K562 (cell line): ENCODE measurements at regions not wholly inside any gene's neighbourhood (a gene's known extent, or its start where the extent isn't known, plus 50 kb on each side); places are given as distances from the start of the nearest gene placed in this dataset.

Source experiments
- ATAC-seq: fragments of 200-7000 bp; cut with Tn5 transposase; 3 replicates; pipeline ENCODE4 v1.9.1; 2020; ENCODE audit warnings: moderate library complexity
- BruUV-seq: library from RNA; stranded (reverse); fragments of 400-500 nt; replicated peaks from 2 replicates; lab custom pipeline; 2021; lab: Mats Ljungman, UMichigan
- CTCF ChIA-PET: fragments of 300-600 bp; formaldehyde crosslinking; extraction: SDS; loops from one replicate; lab custom pipeline; 2021; ENCODE audit warnings: low intra/inter-chr PET ratio; lab: Yijun Ruan, JAX
- POLR2A ChIA-PET: fragments of 300-600, 350-650 bp; sonication (Branson Sonifier 250); formaldehyde crosslinking; extraction: SDS; loops from one replicate; lab custom pipeline; 2021; ENCODE audit warnings: antibody characterized with exemption, inconsistent platforms; lab: Yijun Ruan, JAX
- DNase-seq, 4 experiments: peaks; one replicate each; pipeline versions ENCODE4 v3.0.0 to v3.0.0-alpha.2; 2011 to 2018; ENCODE audit warnings: low spot score in 3 of 4, mixed read lengths in 3 of 4; ENCODE audit errors: extremely low read depth in 1 of 4
- FAIRE-seq: peaks from 2 replicates; lab custom pipeline; 2011; peaks lifted over from hg19 to GRCh38; lab: Jason Lieb, UNC
- H2AFZ ChIP-seq: 2 replicates; pipeline ENCODE4 v1.6.0; 2011; ENCODE audit warnings: low read depth, low read length, control low read depth, inconsistent platforms
- H3K27ac ChIP-seq: fragments of 200-600 bp; 3 replicates; pipeline ENCODE4 v1.8.0; 2011; ENCODE audit warnings: low read depth, mild to moderate bottlenecking, control low read depth, inconsistent platforms, low read length, moderate library complexity, mixed read lengths; ENCODE audit errors: extremely low read depth
- H3K27me3 ChIP-seq, 2 experiments: fragments of 300-600 bp in 1 of 2; 2 replicates in 1 of 2; 3 replicates in 1 of 2; pipeline versions ENCODE4 v1.6.0 to v1.8.0; 2011; ENCODE audit warnings: inconsistent platforms in 2 of 2, low read length in 2 of 2, mild to moderate bottlenecking in 1 of 2, mixed read lengths in 1 of 2, moderate library complexity in 1 of 2; ENCODE audit not compliant: control insufficient read depth in 2 of 2, insufficient read depth in 2 of 2
- H3K36me3 ChIP-seq: fragments of 300-600 bp; 3 replicates; pipeline ENCODE4 v1.8.0; 2011; ENCODE audit warnings: mild to moderate bottlenecking, low read length, inconsistent platforms; ENCODE audit not compliant: control insufficient read depth, insufficient read depth
- H3K4me1 ChIP-seq, 2 experiments: fragments of 200-600 bp in 1 of 2; replicated peaks in 1 of 2; 2 replicates in 1 of 2; 3 replicates in 1 of 2; pipeline versions ENCODE4 v1.5.1 to v1.8.0; 2011; ENCODE audit warnings: inconsistent platforms in 2 of 2, low read length in 2 of 2, mild to moderate bottlenecking in 1 of 2, mixed read lengths in 1 of 2, moderate library complexity in 1 of 2; ENCODE audit not compliant: control insufficient read depth in 2 of 2, insufficient read depth in 2 of 2
- H3K4me2 ChIP-seq: 2 replicates; pipeline ENCODE4 v1.6.1; 2011; ENCODE audit warnings: low read length, control low read depth, inconsistent platforms, mixed read lengths; ENCODE audit not compliant: insufficient read depth
- H3K4me3 ChIP-seq: fragments of 200-600 bp; sonication (generic), shearing (Covaris generic); 2 replicates; pipeline ENCODE4 v1.5.1; 2016; ENCODE audit warnings: control low read depth, inconsistent platforms
- H3K79me2 ChIP-seq: fragments of 200-600 bp; 3 replicates; pipeline ENCODE4 v1.8.0; 2011; ENCODE audit warnings: low read length, inconsistent platforms; ENCODE audit not compliant: control insufficient read depth, insufficient read depth
- H3K9ac ChIP-seq, 2 experiments: 2 replicates each; pipeline versions ENCODE4 v1.6.0 to v1.6.1; 2011; ENCODE audit warnings: low read depth in 2 of 2, low read length in 2 of 2, control low read depth in 1 of 2, inconsistent platforms in 1 of 2, mild to moderate bottlenecking in 1 of 2, mixed read lengths in 1 of 2; ENCODE audit not compliant: insufficient read depth in 1 of 2
- H3K9me1 ChIP-seq: one replicate; pipeline ENCODE4 v1.6.0; 2011; ENCODE audit warnings: inconsistent platforms, mild to moderate bottlenecking, low read length, moderate library complexity; ENCODE audit not compliant: control insufficient read depth, insufficient read depth
- H3K9me3 ChIP-seq: replicated peaks from 2 replicates; pipeline ENCODE4 v1.5.1; 2011; ENCODE audit warnings: low read depth, low read length, inconsistent platforms; ENCODE audit not compliant: control insufficient read depth, insufficient read depth
- H4K20me1 ChIP-seq: replicated peaks from 2 replicates; pipeline ENCODE4 v1.6.1; 2011; ENCODE audit warnings: low read length, inconsistent platforms, mixed read lengths; ENCODE audit not compliant: control insufficient read depth, insufficient read depth
- BCOR ChIP-seq: fragments of 450-650 bp; IDR thresholded peaks from 2 replicates; pipeline ENCODE4 v1.6.1; 2016
- GMEB1 ChIP-seq: fragments of 250-450 bp; sonication (Bioruptor Pico); IDR thresholded peaks from 2 replicates; pipeline ENCODE4 v1.4.0; 2020; ENCODE audit warnings: mild to moderate bottlenecking
- HCFC1 ChIP-seq: IDR thresholded peaks from 2 replicates; pipeline ENCODE4 v1.6.1; 2012; ENCODE audit warnings: low read depth, low read length, improper control_type of control experiment
- KAT7 ChIP-seq: sonication (generic); formaldehyde crosslinking; IDR thresholded peaks from 2 replicates; pipeline ENCODE4 v1.8.0; 2022; ENCODE audit warnings: missing genetic modification reagents, mild to moderate bottlenecking, borderline replicate concordance
- MEF2A ChIP-seq: IDR thresholded peaks from 2 replicates; pipeline ENCODE4 v1.6.1; 2011; ENCODE audit warnings: low read depth, mild to moderate bottlenecking, low read length, moderate library complexity; ENCODE audit not compliant: control insufficient read depth
- POLR2AphosphoS2 ChIP-seq: IDR thresholded peaks from 2 replicates; pipeline ENCODE4 v1.6.1; 2012; ENCODE audit warnings: low read length, improper control_type of control experiment
- RBFOX2 ChIP-seq: fragments of 200-400 bp; formaldehyde crosslinking; IDR thresholded peaks from 2 replicates; pipeline ENCODE4 v1.6.1; 2017; ENCODE audit warnings: low read depth, mild to moderate bottlenecking, low read length, moderate library complexity
- RBM34 ChIP-seq: fragments of 200-400 bp; formaldehyde crosslinking; IDR thresholded peaks from 2 replicates; pipeline ENCODE4 v1.6.1; 2018; ENCODE audit warnings: low read length, borderline replicate concordance; ENCODE audit not compliant: insufficient read depth
- SAP30 ChIP-seq: fragments of 200-600 bp; sonication (generic); IDR thresholded peaks from 2 replicates; pipeline ENCODE4 v1.6.1; 2012; ENCODE audit warnings: borderline replicate concordance, low read depth, mild to moderate bottlenecking, moderate library complexity, low read length, control low read depth, inconsistent platforms; ENCODE audit not compliant: insufficient read depth, poor library complexity, severe bottlenecking
- XRCC5 ChIP-seq: fragments of 200-400 bp; formaldehyde crosslinking; IDR thresholded peaks from 2 replicates; pipeline ENCODE4 v1.6.1; 2017; ENCODE audit warnings: low read depth, mild to moderate bottlenecking, low read length
- ZKSCAN8 ChIP-seq: fragments of 200-800 bp; sonication (Bioruptor generic); IDR thresholded peaks from 2 replicates; pipeline ENCODE4 v1.6.1; 2016; ENCODE audit warnings: missing genetic modification characterization, missing compliant biosample characterization
- ZNF232 ChIP-seq: sonication (generic); formaldehyde crosslinking; IDR thresholded peaks from 2 replicates; pipeline ENCODE4 v1.8.0; 2022; ENCODE audit warnings: mild to moderate bottlenecking, missing genetic modification reagents
- ZNF707 ChIP-seq: fragments of 250-450 bp; sonication (Bioruptor Pico); conservative IDR thresholded peaks from 2 replicates; pipeline ENCODE4 v1.8.0; 2022; ENCODE audit warnings: inconsistent platforms, mild to moderate bottlenecking, moderate library complexity
- WGBS: fragments of 100-300 bp; shearing (Covaris generic); methylation state at CpG from one replicate; pipeline ENCODE4 v1.1.6; 2016; ENCODE audit warnings: low coverage, mixed read lengths; ENCODE audit not compliant: insufficient coverage; ENCODE audit errors: missing lambda C conversion rate; 5-methylcytosine and 5-hydroxymethylcytosine counted together
- in situ Hi-C: fragments of 300-500 bp; cut with MboI; formaldehyde crosslinking; loops from 4 replicates; pipeline ENCODE4 v1.15.0; 2018; ENCODE audit warnings: inconsistent platforms, mixed read lengths
- intact Hi-C: fragments of 100-400 bp; cut with micrococcal nuclease; formaldehyde crosslinking; loops from 2 replicates; pipeline ENCODE4 v1.14.2; 2022
- TF ChIP-seq, protein P1 (sequence below), 3 experiments: IDR thresholded peaks in 2 of 3; conservative IDR thresholded peaks in 1 of 3; 2 replicates each; pipeline ENCODE4 v1.5.1; 2011 to 2012; ENCODE audit warnings: low read length in 3 of 3, mild to moderate bottlenecking in 3 of 3, control low read depth in 2 of 3, improper control_type of control experiment in 1 of 3, inconsistent platforms in 1 of 3, low read depth in 1 of 3, mixed read lengths in 1 of 3, moderate library complexity in 1 of 3; ENCODE audit not compliant: insufficient read depth in 2 of 3
- TF ChIP-seq, protein P2 (sequence below): fragments of 250-450 bp; sonication (Bioruptor Pico); IDR thresholded peaks from 2 replicates; pipeline ENCODE4 v1.4.0; 2020; ENCODE audit warnings: mild to moderate bottlenecking, moderate library complexity, borderline replicate concordance

GRCh38 chr13:70375718-70376117, 267.5 kb upstream of the KLHL1 start (continued):
- TF ChIP-seq ZKSCAN8 (CRISPR knock-in tag) (no peak), RBM34 (no peak), RBFOX2 (no peak), MEF2A (no peak), SAP30 (no peak)
- TF ChIP-seq, all 486 proteins: peak for 0

GRCh38 chr13:70370924-70371323, 262.7 kb upstream of the KLHL1 start:
- Histone ChIP-seq H4K20me1 (no peaks in the 10 kb centered on the region), H3K9me1 (no peaks in the 10 kb centered on the region), H3K4me2 (no peak overlapping the region), H3K27ac (no peak overlapping the region), H2AFZ (no peak overlapping the region), H3K36me3 (no peaks in the 10 kb centered on the region), H3K9me3 (no peaks in the 10 kb centered on the region), H3K4me3 (no peak overlapping the region), H3K27me3 (no peaks in the 10 kb centered on the region), H3K79me2 (no peaks in the 10 kb centered on the region), H3K9ac (no peak overlapping the region), H3K4me1 (no peaks in the 10 kb centered on the region)
- no TSS peak for BruUV-seq
- in situ Hi-C loops, result no loop called here
- ChIA-PET POLR2A (no interaction called here), CTCF (no interaction called here)
- 0% methylated on average over 6 of the region's 6 CpGs for WGBS
- intact Hi-C loops, result no loop called here
- DNase-seq (no peak), FAIRE-seq (no peak), ATAC-seq (no peak)
- TF ChIP-seq ZNF232 (no peak), GMEB1 (CRISPR knock-in tag) (no peak), HCFC1 (no peak), XRCC5 (no peak), BCOR (no peak), POLR2AphosphoS2 (no peak), ZNF707 (CRISPR knock-in tag) (no peak), KAT7 (CRISPR knock-in tag) (no peak)
- TF ChIP-seq, protein P1, sequence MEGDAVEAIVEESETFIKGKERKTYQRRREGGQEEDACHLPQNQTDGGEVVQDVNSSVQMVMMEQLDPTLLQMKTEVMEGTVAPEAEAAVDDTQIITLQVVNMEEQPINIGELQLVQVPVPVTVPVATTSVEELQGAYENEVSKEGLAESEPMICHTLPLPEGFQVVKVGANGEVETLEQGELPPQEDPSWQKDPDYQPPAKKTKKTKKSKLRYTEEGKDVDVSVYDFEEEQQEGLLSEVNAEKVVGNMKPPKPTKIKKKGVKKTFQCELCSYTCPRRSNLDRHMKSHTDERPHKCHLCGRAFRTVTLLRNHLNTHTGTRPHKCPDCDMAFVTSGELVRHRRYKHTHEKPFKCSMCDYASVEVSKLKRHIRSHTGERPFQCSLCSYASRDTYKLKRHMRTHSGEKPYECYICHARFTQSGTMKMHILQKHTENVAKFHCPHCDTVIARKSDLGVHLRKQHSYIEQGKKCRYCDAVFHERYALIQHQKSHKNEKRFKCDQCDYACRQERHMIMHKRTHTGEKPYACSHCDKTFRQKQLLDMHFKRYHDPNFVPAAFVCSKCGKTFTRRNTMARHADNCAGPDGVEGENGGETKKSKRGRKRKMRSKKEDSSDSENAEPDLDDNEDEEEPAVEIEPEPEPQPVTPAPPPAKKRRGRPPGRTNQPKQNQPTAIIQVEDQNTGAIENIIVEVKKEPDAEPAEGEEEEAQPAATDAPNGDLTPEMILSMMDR (IDR thresholded peaks at IDR 0.05 in 2 of 3, conservative IDR thresholded peaks at IDR 0.05 in 1 of 3; ENCODE audit: insufficient read depth in 2 of 3, low read depth in 1 of 3, low read length in 3 of 3), result no peak
- TF ChIP-seq, protein P2, sequence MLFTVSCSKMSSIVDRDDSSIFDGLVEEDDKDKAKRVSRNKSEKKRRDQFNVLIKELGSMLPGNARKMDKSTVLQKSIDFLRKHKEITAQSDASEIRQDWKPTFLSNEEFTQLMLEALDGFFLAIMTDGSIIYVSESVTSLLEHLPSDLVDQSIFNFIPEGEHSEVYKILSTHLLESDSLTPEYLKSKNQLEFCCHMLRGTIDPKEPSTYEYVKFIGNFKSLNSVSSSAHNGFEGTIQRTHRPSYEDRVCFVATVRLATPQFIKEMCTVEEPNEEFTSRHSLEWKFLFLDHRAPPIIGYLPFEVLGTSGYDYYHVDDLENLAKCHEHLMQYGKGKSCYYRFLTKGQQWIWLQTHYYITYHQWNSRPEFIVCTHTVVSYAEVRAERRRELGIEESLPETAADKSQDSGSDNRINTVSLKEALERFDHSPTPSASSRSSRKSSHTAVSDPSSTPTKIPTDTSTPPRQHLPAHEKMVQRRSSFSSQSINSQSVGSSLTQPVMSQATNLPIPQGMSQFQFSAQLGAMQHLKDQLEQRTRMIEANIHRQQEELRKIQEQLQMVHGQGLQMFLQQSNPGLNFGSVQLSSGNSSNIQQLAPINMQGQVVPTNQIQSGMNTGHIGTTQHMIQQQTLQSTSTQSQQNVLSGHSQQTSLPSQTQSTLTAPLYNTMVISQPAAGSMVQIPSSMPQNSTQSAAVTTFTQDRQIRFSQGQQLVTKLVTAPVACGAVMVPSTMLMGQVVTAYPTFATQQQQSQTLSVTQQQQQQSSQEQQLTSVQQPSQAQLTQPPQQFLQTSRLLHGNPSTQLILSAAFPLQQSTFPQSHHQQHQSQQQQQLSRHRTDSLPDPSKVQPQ (CRISPR knock-in tag), result no peak
